NOMO-1 (cell line): ENCODE measurements at regions not wholly inside any gene's neighbourhood (a gene's known extent, or its start where the extent isn't known, plus 50 kb on each side); places are given as distances from the start of the nearest gene placed in this dataset.
"Not testable (repeated sequence)": the region's sequence is repeated elsewhere in the genome, so short reads cannot be mapped to it uniquely, and the experiment has no call there.

Experiments
- DNase-seq, 2 experiments: peaks; one replicate each; lab custom pipeline; 2025; ENCODE audit not compliant: unreplicated experiment in 2 of 2; lab: John Stamatoyannopoulos, UW

GRCh38 chr12:89075880-89076540 is 276.3 kb downstream of the DUSP6 start:
- DNase-seq, result no peak

GRCh38 chr12:89073659-89074058 is 278.6 kb downstream of the DUSP6 start:
- DNase-seq, result no peak

- no peak for DNase-seq
Measured at GRCh38 chr12:89073027-89073398, 279.3 kb downstream of the DUSP6 start.

GRCh38 chr12:89072294-89073026 is 279.8 kb downstream of the DUSP6 start:
- DNase-seq, result no peak

GRCh38 chr12:89070603-89071002 is 281.7 kb downstream of the DUSP6 start:
- DNase-seq, result no peak

- DNase-seq, result no peak
Measured at GRCh38 chr12:89069431-89069830, 282.9 kb downstream of the DUSP6 start.

- DNase-seq, result no peak
Measured at GRCh38 chr12:89067421-89068187, 284.7 kb downstream of the DUSP6 start.

GRCh38 chr12:89064780-89065179 is 287.5 kb downstream of the DUSP6 start:
- no peak for DNase-seq

GRCh38 chr12:89064151-89064550 is 288.1 kb downstream of the DUSP6 start:
- DNase-seq, result no peak

- no peak for DNase-seq
Measured at GRCh38 chr12:89062996-89063395, 289.3 kb downstream of the DUSP6 start.

GRCh38 chr12:89059721-89060541 is 292.4 kb downstream of the DUSP6 start:
- DNase-seq, result no peak

- no peak for DNase-seq
Measured at GRCh38 chr12:89059056-89059455, 293.2 kb downstream of the DUSP6 start.

GRCh38 chr12:89058402-89058801 is 293.9 kb downstream of the DUSP6 start:
- DNase-seq, result no peak

- DNase-seq, result not testable (repeated sequence)
Measured at GRCh38 chr12:89053817-89054216, 298.5 kb downstream of the DUSP6 start.

GRCh38 chr12:89051065-89051677 is 301.1 kb downstream of the DUSP6 start:
- peak; percentile 29 to 59 for DNase-seq

GRCh38 chr12:89047856-89048418 is 304.4 kb downstream of the DUSP6 start:
- DNase-seq, result no peak

- DNase-seq, result no peak
Measured at GRCh38 chr12:89041078-89041477, 311.2 kb downstream of the DUSP6 start.

GRCh38 chr12:89040146-89040964 is 311.9 kb downstream of the DUSP6 start:
- DNase-seq, result peak in 1 of 2 experiments; percentile 21

GRCh38 chr12:89038831-89039512 is 313.3 kb downstream of the DUSP6 start:
- DNase-seq, result no peak
